HEK293 (cell line): ENCODE measurements at regions not wholly inside any gene's neighbourhood (a gene's known extent, or its start where the extent isn't known, plus 50 kb on each side); places are given as distances from the start of the nearest gene placed in this dataset.

Source experiments
- CTCF ChIA-PET: fragments of 350-600 bp; formaldehyde crosslinking; extraction: SDS; loops from one replicate; lab custom pipeline; 2021; ENCODE audit warnings: antibody characterized with exemption; lab: Yijun Ruan, JAX
- POLR2A ChIA-PET: fragments of 300-600 bp; formaldehyde crosslinking; extraction: SDS; loops from one replicate; lab custom pipeline; 2020; ENCODE audit warnings: antibody characterized with exemption, inconsistent platforms; lab: Yijun Ruan, JAX
- H3K27ac ChIP-seq: fragments of 200-500 bp; sonication (Bioruptor generic); 2 replicates; pipeline ENCODE4 v1.5.1; 2014; ENCODE audit warnings: low read depth, low read length, control low read depth, inconsistent platforms; ENCODE audit errors: extremely low read depth
- H3K36me3 ChIP-seq, 2 experiments: fragments of 200-500 bp in 1 of 2; sonication (Bioruptor generic) in 1 of 2; 1 replicate in 1 of 2; 2 replicates in 1 of 2; pipeline ENCODE4 v1.5.1; 2014 to 2017; ENCODE audit warnings: inconsistent platforms in 2 of 2, low read length in 2 of 2; ENCODE audit not compliant: control insufficient read depth in 2 of 2, insufficient read depth in 1 of 2
- H3K4me1 ChIP-seq: fragments of 200-500 bp; sonication (Bioruptor generic); 2 replicates; pipeline ENCODE4 v1.5.1; 2014; ENCODE audit warnings: mild to moderate bottlenecking, low read length, inconsistent platforms; ENCODE audit not compliant: control insufficient read depth, insufficient read depth
- H3K4me3 ChIP-seq: 2 replicates; pipeline ENCODE4 v1.5.1; 2011; ENCODE audit warnings: low read depth, mild to moderate bottlenecking, control low read depth, low read length, moderate library complexity
- H3K9me3 ChIP-seq: fragments of 200-500 bp; sonication (Bioruptor generic); 2 replicates; pipeline ENCODE4 v1.5.1; 2014; ENCODE audit warnings: low read depth, low read length, inconsistent platforms; ENCODE audit not compliant: control insufficient read depth, insufficient read depth
- GLI2 ChIP-seq: fragments of 450-650 bp; formaldehyde crosslinking; IDR thresholded peaks from 2 replicates; pipeline ENCODE4; 2017; ENCODE audit warnings: missing biosample characterization, missing genetic modification characterization, low read depth, borderline replicate concordance
- HOXA7 ChIP-seq: sonication (generic); formaldehyde crosslinking; IDR thresholded peaks from 2 replicates; pipeline ENCODE4 v1.8.1; 2022; ENCODE audit warnings: missing genetic modification reagents, borderline replicate concordance
- MZF1 ChIP-seq: fragments of 450-650 bp; formaldehyde crosslinking; IDR thresholded peaks from 2 replicates; pipeline ENCODE4 v1.5.1; 2017; ENCODE audit warnings: missing biosample characterization, missing genetic modification characterization, borderline replicate concordance
- SALL2 ChIP-seq: fragments of 450-650 bp; formaldehyde crosslinking; IDR thresholded peaks from 2 replicates; pipeline ENCODE4 v1.5.0; 2017; ENCODE audit warnings: missing biosample characterization, mild to moderate bottlenecking, missing genetic modification characterization, borderline replicate concordance
- ZEB2 ChIP-seq: fragments of 450-650 bp; formaldehyde crosslinking; IDR thresholded peaks from 2 replicates; pipeline ENCODE4 v1.5.1; 2016; ENCODE audit warnings: missing biosample characterization, missing genetic modification characterization
- ZFP69B ChIP-seq: fragments of 450-650 bp; formaldehyde crosslinking; IDR thresholded peaks from 2 replicates; pipeline ENCODE4 v1.5.1; 2016; ENCODE audit warnings: missing biosample characterization, missing genetic modification characterization
- ZNF157 ChIP-seq: fragments of 450-650 bp; formaldehyde crosslinking; IDR thresholded peaks from 2 replicates; pipeline ENCODE4 v1.5.1; 2016; ENCODE audit warnings: missing biosample characterization, missing genetic modification characterization
- ZNF169 ChIP-seq: fragments of 450-650 bp; formaldehyde crosslinking; IDR thresholded peaks from 2 replicates; pipeline ENCODE4 v1.5.1; 2016; ENCODE audit warnings: missing biosample characterization, missing genetic modification characterization
- ZNF248 ChIP-seq: fragments of 450-650 bp; formaldehyde crosslinking; IDR thresholded peaks from 2 replicates; pipeline ENCODE4 v1.5.1; 2017; ENCODE audit warnings: missing biosample characterization, missing genetic modification characterization
- ZNF366 ChIP-seq: fragments of 450-650 bp; formaldehyde crosslinking; conservative IDR thresholded peaks from 2 replicates; pipeline ENCODE4 v1.5.1; 2016; ENCODE audit warnings: missing biosample characterization, missing genetic modification characterization
- ZNF510 ChIP-seq: fragments of 450-650 bp; formaldehyde crosslinking; IDR thresholded peaks from 2 replicates; pipeline ENCODE4 v1.5.1; 2018; ENCODE audit warnings: mild to moderate bottlenecking, missing genetic modification characterization, missing biosample characterization; ENCODE audit not compliant: insufficient replicate concordance
- ZNF623 ChIP-seq: fragments of 450-650 bp; formaldehyde crosslinking; IDR thresholded peaks from 2 replicates; pipeline ENCODE4 v1.5.1; 2016; ENCODE audit warnings: missing biosample characterization, missing genetic modification characterization
- ZNF654 ChIP-seq: fragments of 450-650 bp; formaldehyde crosslinking; IDR thresholded peaks from 2 replicates; pipeline ENCODE4 v1.5.1; 2016; ENCODE audit warnings: low read depth, missing biosample characterization, missing genetic modification characterization
- ZNF660 ChIP-seq: fragments of 450-650 bp; IDR thresholded peaks from 2 replicates; pipeline ENCODE4 v1.5.1; 2018; ENCODE audit warnings: missing biosample characterization, mild to moderate bottlenecking, missing genetic modification characterization
- ZNF747 ChIP-seq: fragments of 450-650 bp; formaldehyde crosslinking; IDR thresholded peaks from 2 replicates; pipeline ENCODE4 v1.5.1; 2016; ENCODE audit warnings: missing biosample characterization, missing genetic modification characterization
- ZNF776 ChIP-seq: fragments of 450-650 bp; formaldehyde crosslinking; IDR thresholded peaks from 2 replicates; pipeline ENCODE4 v1.5.0; 2017; ENCODE audit warnings: missing biosample characterization, missing genetic modification characterization, borderline replicate concordance
- ZNF777 ChIP-seq: fragments of 450-650 bp; formaldehyde crosslinking; IDR thresholded peaks from 2 replicates; pipeline ENCODE4 v1.5.1; 2017; ENCODE audit warnings: missing biosample characterization, missing genetic modification characterization, borderline replicate concordance
- ZNF830 ChIP-seq: fragments of 450-650 bp; IDR thresholded peaks from 2 replicates; pipeline ENCODE4 v1.5.0; 2018; ENCODE audit warnings: missing biosample characterization, missing genetic modification characterization, low read depth, mild to moderate bottlenecking, moderate library complexity
- ZSCAN23 ChIP-seq: fragments of 450-650 bp; formaldehyde crosslinking; IDR thresholded peaks from 2 replicates; pipeline ENCODE4 v1.5.1; 2016; ENCODE audit warnings: missing biosample characterization, missing genetic modification characterization
- ZSCAN30 ChIP-seq: fragments of 450-650 bp; IDR thresholded peaks from 2 replicates; pipeline ENCODE4 v1.5.1; 2018; ENCODE audit warnings: missing biosample characterization, mild to moderate bottlenecking, missing genetic modification characterization, moderate library complexity
- TF ChIP-seq, protein P1 (sequence below): fragments of 450-650 bp; formaldehyde crosslinking; IDR thresholded peaks from 2 replicates; pipeline ENCODE4 v1.5.1; 2016; ENCODE audit warnings: missing biosample characterization, missing genetic modification characterization
- TF ChIP-seq, protein P2 (sequence below): fragments of 450-650 bp; formaldehyde crosslinking; IDR thresholded peaks from 2 replicates; pipeline ENCODE4 v1.5.1; 2016; ENCODE audit warnings: missing biosample characterization, missing genetic modification characterization
- TF ChIP-seq, protein P3 (sequence below): fragments of 450-650 bp; formaldehyde crosslinking; IDR thresholded peaks from 2 replicates; pipeline ENCODE4 v1.5.1; 2016; ENCODE audit warnings: missing biosample characterization, missing genetic modification characterization
- TF ChIP-seq, protein P4 (sequence below): fragments of 450-650 bp; formaldehyde crosslinking; IDR thresholded peaks from 2 replicates; pipeline ENCODE4 v1.5.1; 2017; ENCODE audit warnings: missing biosample characterization, missing genetic modification characterization

DNA sequence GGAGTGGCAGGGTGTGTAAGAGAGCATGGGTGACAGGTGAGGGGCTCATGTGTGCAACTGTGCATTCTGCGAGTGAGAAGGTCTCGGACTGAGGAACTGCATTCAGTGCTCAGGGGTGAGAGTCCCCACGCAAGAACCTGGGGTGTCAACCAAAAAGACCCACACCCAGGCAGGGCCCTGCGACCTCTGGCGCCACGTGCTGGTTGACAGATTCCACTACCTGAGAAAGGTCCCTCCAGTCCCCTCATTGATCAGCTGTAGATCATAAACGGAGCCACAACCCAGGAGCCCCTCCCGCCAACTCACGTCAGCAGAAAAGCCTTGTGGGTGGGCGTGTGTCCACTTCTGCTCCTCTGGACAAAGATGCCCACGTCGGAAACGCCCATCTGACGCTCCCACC, 98.7 kb downstream of the ASCL4 start:
- POLR2A ChIA-PET = no interaction called here
- no peak for TF ChIP-seq ZNF623 (tag by site-specific recombination)
- TF ChIP-seq ZNF777 = no peak
- TF ChIP-seq HOXA7 (CRISPR knock-in tag) = no peak
- no peak for TF ChIP-seq ZFP69B (tag by site-specific recombination)
- no peak for TF ChIP-seq ZNF747 (tag by site-specific recombination)
- TF ChIP-seq GLI2 (tag by site-specific recombination) = no peak
- TF ChIP-seq ZEB2 (tag by site-specific recombination) = no peak
- TF ChIP-seq ZNF776 (tag by site-specific recombination) = no peak
- TF ChIP-seq, protein P1, sequence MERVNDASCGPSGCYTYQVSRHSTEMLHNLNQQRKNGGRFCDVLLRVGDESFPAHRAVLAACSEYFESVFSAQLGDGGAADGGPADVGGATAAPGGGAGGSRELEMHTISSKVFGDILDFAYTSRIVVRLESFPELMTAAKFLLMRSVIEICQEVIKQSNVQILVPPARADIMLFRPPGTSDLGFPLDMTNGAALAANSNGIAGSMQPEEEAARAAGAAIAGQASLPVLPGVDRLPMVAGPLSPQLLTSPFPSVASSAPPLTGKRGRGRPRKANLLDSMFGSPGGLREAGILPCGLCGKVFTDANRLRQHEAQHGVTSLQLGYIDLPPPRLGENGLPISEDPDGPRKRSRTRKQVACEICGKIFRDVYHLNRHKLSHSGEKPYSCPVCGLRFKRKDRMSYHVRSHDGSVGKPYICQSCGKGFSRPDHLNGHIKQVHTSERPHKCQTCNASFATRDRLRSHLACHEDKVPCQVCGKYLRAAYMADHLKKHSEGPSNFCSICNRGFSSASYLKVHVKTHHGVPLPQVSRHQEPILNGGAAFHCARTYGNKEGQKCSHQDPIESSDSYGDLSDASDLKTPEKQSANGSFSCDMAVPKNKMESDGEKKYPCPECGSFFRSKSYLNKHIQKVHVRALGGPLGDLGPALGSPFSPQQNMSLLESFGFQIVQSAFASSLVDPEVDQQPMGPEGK (tag by site-specific recombination) = no peak
- Histone ChIP-seq H3K9me3 (no peaks in the 10 kb centered on the region), H3K4me3 (no peak overlapping the region), H3K4me1 (no peaks in the 10 kb centered on the region), H3K27ac (no peak overlapping the region), H3K36me3 (no peaks in the 10 kb centered on the region)
- CTCF ChIA-PET = interaction anchor here (0.7 kb wide), 1 partner anchor 596 kb away, joined by 4 read pairs; no protein-coding TSS in a partner anchor

DNA sequence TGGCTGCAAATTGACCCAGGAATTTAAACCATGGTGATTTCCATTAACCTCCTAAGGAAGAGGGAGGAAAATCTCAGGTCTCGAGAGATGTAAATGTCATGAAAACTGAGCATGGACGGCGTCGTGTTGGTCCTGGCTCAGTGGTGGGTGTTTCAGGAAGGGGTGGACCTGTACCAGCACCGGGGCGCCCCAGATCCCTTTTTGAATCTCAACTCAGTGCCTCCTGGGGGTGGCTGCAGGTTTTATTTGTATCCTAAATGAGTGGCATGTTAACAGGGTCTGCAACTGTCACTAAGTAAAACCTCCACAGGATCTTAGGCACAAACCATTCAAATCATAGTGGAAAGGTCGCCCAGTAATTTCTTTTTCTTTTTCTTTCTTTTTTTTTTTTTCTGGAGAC, 101.3 kb downstream of the ASCL4 start:
- Histone ChIP-seq H3K4me1 (no peaks in the 10 kb centered on the region), H3K9me3 (no peaks in the 10 kb centered on the region), H3K36me3 (no peaks in the 10 kb centered on the region), H3K27ac (no peak overlapping the region), H3K4me3 (no peak overlapping the region)
- ChIA-PET POLR2A (no interaction called here), CTCF (interaction anchor here (0.6 to 1.4 kb wide), 3 partner anchors 10 to 218 kb away, joined by 3 to 6 read pairs (median 5); no protein-coding TSS in a partner anchor)
- TF ChIP-seq ZNF169 (tag by site-specific recombination) (no peak), ZNF830 (tag by site-specific recombination) (no peak)

DNA sequence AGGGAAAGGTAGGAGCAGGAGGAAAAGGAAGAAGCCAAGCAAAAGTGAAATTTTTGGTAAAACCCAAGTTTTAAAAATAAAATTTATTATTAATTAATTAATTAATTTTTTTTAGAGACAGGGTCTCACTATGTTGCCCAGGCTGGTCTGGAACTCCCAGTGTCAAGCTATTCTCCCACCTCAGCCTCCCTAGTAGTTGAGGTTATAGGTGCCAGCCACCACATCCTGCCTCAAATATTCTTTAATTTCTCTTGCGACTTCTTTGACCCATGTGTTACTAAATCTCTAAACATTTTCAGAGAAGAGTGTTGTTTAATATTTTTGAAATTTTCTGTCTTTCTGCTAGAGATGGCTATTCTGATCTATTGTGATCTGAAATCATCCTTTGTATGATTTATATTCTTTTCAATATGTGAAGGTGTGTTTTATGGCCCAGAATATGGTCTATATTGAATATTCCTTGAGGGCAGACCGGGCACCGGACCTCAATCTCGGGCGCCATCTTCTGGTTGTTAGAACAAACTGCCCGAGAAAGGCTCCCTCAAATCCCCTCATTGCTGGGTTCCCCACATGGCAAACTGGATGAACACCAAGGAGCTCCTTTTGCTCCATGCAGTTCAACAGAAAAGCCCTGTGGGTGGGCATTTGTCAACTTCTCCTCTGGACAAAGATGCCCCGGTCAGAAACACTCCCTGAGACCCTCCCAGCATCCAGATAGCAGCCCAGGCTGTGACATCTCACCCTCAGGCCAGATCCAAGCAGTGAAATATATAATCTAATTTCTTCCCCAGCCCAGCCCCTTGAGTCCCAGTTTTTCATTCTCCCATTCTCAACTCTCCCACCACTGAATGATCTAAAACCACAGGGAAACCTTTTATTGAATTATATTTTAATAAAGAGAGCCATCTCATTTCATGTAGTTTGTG, 110.5 kb downstream of the ASCL4 start:
- no peak overlapping the region for H3K27ac ChIP-seq
- POLR2A ChIA-PET = no interaction called here
- H3K4me3 ChIP-seq = no peak overlapping the region
- no peaks in the 10 kb centered on the region for H3K4me1 ChIP-seq
- CTCF ChIA-PET = interaction anchor here (0.6 to 6.1 kb wide), 24 partner anchors 9 to 209 kb away, joined by 3 to 114 read pairs (median 4); no protein-coding TSS in a partner anchor
- H3K9me3 ChIP-seq = no peaks in the 10 kb centered on the region
- no peaks in the 10 kb centered on the region for H3K36me3 ChIP-seq
- TF ChIP-seq ZNF660 = 0 out of 2 replicates have a peak, but pooled peaks have one; percentile 27
- no peak for TF ChIP-seq ZNF248 (tag by site-specific recombination)
- TF ChIP-seq ZNF510 (tag by site-specific recombination) = no peak
- TF ChIP-seq SALL2 (tag by site-specific recombination) = no peak
- no peak for TF ChIP-seq ZSCAN30 (tag by site-specific recombination)
- TF ChIP-seq ZNF654 (tag by site-specific recombination) = peak; percentile 94
- no peak for TF ChIP-seq ZNF157 (tag by site-specific recombination)
- TF ChIP-seq ZSCAN23 (tag by site-specific recombination) = no peak
- TF ChIP-seq, protein P2, sequence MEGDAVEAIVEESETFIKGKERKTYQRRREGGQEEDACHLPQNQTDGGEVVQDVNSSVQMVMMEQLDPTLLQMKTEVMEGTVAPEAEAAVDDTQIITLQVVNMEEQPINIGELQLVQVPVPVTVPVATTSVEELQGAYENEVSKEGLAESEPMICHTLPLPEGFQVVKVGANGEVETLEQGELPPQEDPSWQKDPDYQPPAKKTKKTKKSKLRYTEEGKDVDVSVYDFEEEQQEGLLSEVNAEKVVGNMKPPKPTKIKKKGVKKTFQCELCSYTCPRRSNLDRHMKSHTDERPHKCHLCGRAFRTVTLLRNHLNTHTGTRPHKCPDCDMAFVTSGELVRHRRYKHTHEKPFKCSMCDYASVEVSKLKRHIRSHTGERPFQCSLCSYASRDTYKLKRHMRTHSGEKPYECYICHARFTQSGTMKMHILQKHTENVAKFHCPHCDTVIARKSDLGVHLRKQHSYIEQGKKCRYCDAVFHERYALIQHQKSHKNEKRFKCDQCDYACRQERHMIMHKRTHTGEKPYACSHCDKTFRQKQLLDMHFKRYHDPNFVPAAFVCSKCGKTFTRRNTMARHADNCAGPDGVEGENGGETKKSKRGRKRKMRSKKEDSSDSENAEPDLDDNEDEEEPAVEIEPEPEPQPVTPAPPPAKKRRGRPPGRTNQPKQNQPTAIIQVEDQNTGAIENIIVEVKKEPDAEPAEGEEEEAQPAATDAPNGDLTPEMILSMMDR (tag by site-specific recombination) = peak; percentile 39; the same call in 1 of the 2 replicates
- TF ChIP-seq, protein P3, sequence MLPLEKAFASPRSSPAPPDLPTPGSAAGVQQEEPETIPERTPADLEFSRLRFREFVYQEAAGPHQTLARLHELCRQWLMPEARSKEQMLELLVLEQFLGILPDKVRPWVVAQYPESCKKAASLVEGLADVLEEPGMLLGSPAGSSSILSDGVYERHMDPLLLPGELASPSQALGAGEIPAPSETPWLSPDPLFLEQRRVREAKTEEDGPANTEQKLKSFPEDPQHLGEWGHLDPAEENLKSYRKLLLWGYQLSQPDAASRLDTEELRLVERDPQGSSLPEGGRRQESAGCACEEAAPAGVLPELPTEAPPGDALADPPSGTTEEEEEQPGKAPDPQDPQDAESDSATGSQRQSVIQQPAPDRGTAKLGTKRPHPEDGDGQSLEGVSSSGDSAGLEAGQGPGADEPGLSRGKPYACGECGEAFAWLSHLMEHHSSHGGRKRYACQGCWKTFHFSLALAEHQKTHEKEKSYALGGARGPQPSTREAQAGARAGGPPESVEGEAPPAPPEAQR = no peak
- TF ChIP-seq ZNF366 (tag by site-specific recombination) = no peak
- TF ChIP-seq, protein P4, sequence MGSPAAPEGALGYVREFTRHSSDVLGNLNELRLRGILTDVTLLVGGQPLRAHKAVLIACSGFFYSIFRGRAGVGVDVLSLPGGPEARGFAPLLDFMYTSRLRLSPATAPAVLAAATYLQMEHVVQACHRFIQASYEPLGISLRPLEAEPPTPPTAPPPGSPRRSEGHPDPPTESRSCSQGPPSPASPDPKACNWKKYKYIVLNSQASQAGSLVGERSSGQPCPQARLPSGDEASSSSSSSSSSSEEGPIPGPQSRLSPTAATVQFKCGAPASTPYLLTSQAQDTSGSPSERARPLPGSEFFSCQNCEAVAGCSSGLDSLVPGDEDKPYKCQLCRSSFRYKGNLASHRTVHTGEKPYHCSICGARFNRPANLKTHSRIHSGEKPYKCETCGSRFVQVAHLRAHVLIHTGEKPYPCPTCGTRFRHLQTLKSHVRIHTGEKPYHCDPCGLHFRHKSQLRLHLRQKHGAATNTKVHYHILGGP = no peak
- peak; percentile 67; the same call in 1 of the 2 replicates for TF ChIP-seq MZF1
